ENCODE measurements at regions not wholly inside any gene's neighbourhood (a gene's known extent, or its start where the extent isn't known, plus 50 kb on each side); places are given as distances from the start of the nearest gene placed in this dataset.

DNA sequence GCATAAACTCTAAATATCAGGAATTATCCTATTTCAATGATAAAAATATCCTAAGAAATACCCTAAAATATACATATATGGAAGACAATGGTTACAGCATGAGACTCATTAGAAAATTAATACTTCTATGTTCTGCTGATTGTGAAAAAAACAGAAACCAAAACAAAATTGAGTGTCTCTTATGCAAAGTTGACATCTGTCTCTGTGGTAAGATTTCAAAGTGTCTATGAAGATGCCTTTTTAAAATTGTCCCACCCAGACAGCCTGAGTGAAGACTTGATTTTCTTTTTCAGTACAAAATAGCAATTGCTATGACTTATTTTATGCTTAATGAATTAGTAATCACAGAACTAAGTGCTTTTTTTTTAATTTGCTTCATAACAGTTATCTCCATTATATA lies 1368.4 kb upstream of the LRRTM1 start:
- Histone ChIP-seq H3K9ac (ENCODE audit: insufficient read depth in 1 of 2, low read length in 2 of 2) (no peak overlapping the region), H3K4me3 (no peak overlapping the region), H3K9me3 (ENCODE audit: control insufficient read depth in 4 of 4, insufficient read depth in 3 of 4, low read length in 3 of 4) (no peaks in the 10 kb centered on the region), H3K4me1 (ENCODE audit: control insufficient read depth in 5 of 5, insufficient read depth in 5 of 5, low read length in 5 of 5) (peaks cover 0 to 22% (median 0%) of the 10 kb centered on the region in 5 donors), H3K27me3 (ENCODE audit: control insufficient read depth in 3 of 3, insufficient read depth in 3 of 3, low read length in 2 of 3) (no peaks in the 10 kb centered on the region), H3K27ac (ENCODE audit: low read depth in 1 of 2, low read length in 1 of 2) (no peak overlapping the region), H3K36me3 (ENCODE audit: control insufficient read depth in 4 of 4, insufficient read depth in 4 of 4, low read length in 4 of 4) (no peaks in the 10 kb centered on the region)
- TF ChIP-seq CTCF (IDR thresholded peaks at IDR 0.05; ENCODE audit: control extremely low read depth, extremely low read depth): no peak
- ATAC-seq (ENCODE audit: insufficient read depth, low FRiP score) (no peak), DNase-seq (peak in 2 of 3 donors; percentile 6 to 8)

DNA sequence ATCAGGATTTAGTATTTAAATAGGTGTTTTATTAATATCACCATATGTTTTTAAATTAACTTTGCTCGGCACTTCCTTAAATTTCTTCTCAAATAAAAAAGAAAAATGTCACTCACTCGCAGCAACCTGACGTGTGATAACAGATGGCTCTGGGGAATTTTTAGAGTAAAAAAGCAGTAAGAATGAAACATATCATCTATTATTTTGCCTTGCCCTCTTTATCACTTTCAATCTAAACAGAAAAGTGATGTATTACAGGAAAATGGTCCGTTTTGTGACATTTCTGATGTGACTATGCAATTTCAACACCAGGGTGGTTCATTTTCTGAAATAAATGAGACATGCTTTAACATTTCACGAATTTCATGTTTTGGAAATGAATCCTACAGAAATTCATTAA lies 1368.0 kb upstream of the LRRTM1 start:
- ATAC-seq (ENCODE audit: insufficient read depth, low FRiP score) (no peak), DNase-seq (peak in 2 of 3 donors; percentile 2 to 3)
- WGBS, 2 donors: 22 to 38% methylated on average over 5 of the region's 5 CpGs
- TF ChIP-seq CTCF (IDR thresholded peaks at IDR 0.05; ENCODE audit: control extremely low read depth, extremely low read depth): no peak
- no peaks in the 10 kb centered on the region for H3K9me3 ChIP-seq (ENCODE audit: control insufficient read depth in 4 of 4, insufficient read depth in 3 of 4, low read length in 3 of 4)
- no peak overlapping the region for H3K4me3 ChIP-seq
- peaks cover 0 to 22% (median 0%) of the 10 kb centered on the region in 5 donors for H3K4me1 ChIP-seq (ENCODE audit: control insufficient read depth in 5 of 5, insufficient read depth in 5 of 5, low read length in 5 of 5)
- no peaks in the 10 kb centered on the region for H3K27me3 ChIP-seq (ENCODE audit: control insufficient read depth in 3 of 3, insufficient read depth in 3 of 3, low read length in 2 of 3)
- no peaks in the 10 kb centered on the region for H3K36me3 ChIP-seq (ENCODE audit: control insufficient read depth in 4 of 4, insufficient read depth in 4 of 4, low read length in 4 of 4)
- H3K27ac ChIP-seq (ENCODE audit: low read depth in 1 of 2, low read length in 1 of 2): no peak overlapping the region
- no peak overlapping the region for H3K9ac ChIP-seq (ENCODE audit: insufficient read depth in 1 of 2, low read length in 2 of 2)

- no peaks in the 10 kb centered on the region for H3K27me3 ChIP-seq (ENCODE audit: control insufficient read depth in 3 of 3, insufficient read depth in 3 of 3, low read length in 2 of 3)
- no peak overlapping the region for H3K9ac ChIP-seq (ENCODE audit: insufficient read depth in 1 of 2, low read length in 2 of 2)
- ATAC-seq (ENCODE audit: insufficient read depth, low FRiP score) (no peak), DNase-seq (peak in 1 of 3 donors; percentile 6)
- H3K4me1 ChIP-seq (ENCODE audit: control insufficient read depth in 5 of 5, insufficient read depth in 5 of 5, low read length in 5 of 5): peaks cover 0 to 22% (median 0%) of the 10 kb centered on the region in 5 donors
- no peaks in the 10 kb centered on the region for H3K9me3 ChIP-seq (ENCODE audit: control insufficient read depth in 4 of 4, insufficient read depth in 3 of 4, low read length in 3 of 4)
- no peaks in the 10 kb centered on the region for H3K36me3 ChIP-seq (ENCODE audit: control insufficient read depth in 4 of 4, insufficient read depth in 4 of 4, low read length in 4 of 4)
- no peak for TF ChIP-seq CTCF (IDR thresholded peaks at IDR 0.05; ENCODE audit: control extremely low read depth, extremely low read depth)
- H3K4me3 ChIP-seq: no peak overlapping the region
- WGBS, 2 donors: 83% methylated on average over 1 of the region's 1 CpG
- no peak overlapping the region for H3K27ac ChIP-seq (ENCODE audit: low read depth in 1 of 2, low read length in 1 of 2)
Measured at GRCh38 chr2:81670885-81671284, 1366.3 kb upstream of the LRRTM1 start.

- H3K4me1 ChIP-seq (ENCODE audit: control insufficient read depth in 5 of 5, insufficient read depth in 5 of 5, low read length in 5 of 5): no peaks in the 10 kb centered on the region
- DNase-seq (no peak), ATAC-seq (ENCODE audit: insufficient read depth, low FRiP score) (no peak)
- H3K9me3 ChIP-seq (ENCODE audit: control insufficient read depth in 4 of 4, insufficient read depth in 3 of 4, low read length in 3 of 4): peaks cover 0 to 11% (median 5%) of the 10 kb centered on the region in 4 donors
- 85 to 90% methylated on average over 3 of the region's 3 CpGs for WGBS, 2 donors
- no peak overlapping the region for H3K9ac ChIP-seq (ENCODE audit: insufficient read depth in 1 of 2, low read length in 2 of 2)
- no peak overlapping the region for H3K4me3 ChIP-seq
- no peak for TF ChIP-seq CTCF (IDR thresholded peaks at IDR 0.05; ENCODE audit: control extremely low read depth, extremely low read depth)
- H3K36me3 ChIP-seq (ENCODE audit: control insufficient read depth in 4 of 4, insufficient read depth in 4 of 4, low read length in 4 of 4): no peaks in the 10 kb centered on the region
- no peaks in the 10 kb centered on the region for H3K27me3 ChIP-seq (ENCODE audit: control insufficient read depth in 3 of 3, insufficient read depth in 3 of 3, low read length in 2 of 3)
- H3K27ac ChIP-seq (ENCODE audit: low read depth in 1 of 2, low read length in 1 of 2): no peak overlapping the region
Measured at GRCh38 chr2:81661081-81661480, 1356.5 kb upstream of the LRRTM1 start.
